K562 (cell line): ENCODE measurements at regions not wholly inside any gene's neighbourhood (a gene's known extent, or its start where the extent isn't known, plus 50 kb on each side); places are given as distances from the start of the nearest gene placed in this dataset.

Experiments
- ATAC-seq: fragments of 200-7000 bp; cut with Tn5 transposase; 3 replicates; pipeline ENCODE4 v1.9.1; 2020; ENCODE audit warnings: moderate library complexity
- BruUV-seq: library from RNA; stranded (reverse); fragments of 400-500 nt; replicated peaks from 2 replicates; lab custom pipeline; 2021; lab: Mats Ljungman, UMichigan
- CTCF ChIA-PET: fragments of 300-600 bp; formaldehyde crosslinking; extraction: SDS; loops from one replicate; lab custom pipeline; 2021; ENCODE audit warnings: low intra/inter-chr PET ratio; lab: Yijun Ruan, JAX
- POLR2A ChIA-PET: fragments of 300-600, 350-650 bp; sonication (Branson Sonifier 250); formaldehyde crosslinking; extraction: SDS; loops from one replicate; lab custom pipeline; 2021; ENCODE audit warnings: antibody characterized with exemption, inconsistent platforms; lab: Yijun Ruan, JAX
- DNase-seq, 4 experiments: peaks; one replicate each; pipeline versions ENCODE4 v3.0.0 to v3.0.0-alpha.2; 2011 to 2018; ENCODE audit warnings: low spot score in 3 of 4, mixed read lengths in 3 of 4; ENCODE audit errors: extremely low read depth in 1 of 4
- FAIRE-seq: peaks from 2 replicates; lab custom pipeline; 2011; peaks lifted over from hg19 to GRCh38; lab: Jason Lieb, UNC
- H2AFZ ChIP-seq: 2 replicates; pipeline ENCODE4 v1.6.0; 2011; ENCODE audit warnings: low read depth, low read length, control low read depth, inconsistent platforms
- H3K27ac ChIP-seq: fragments of 200-600 bp; 3 replicates; pipeline ENCODE4 v1.8.0; 2011; ENCODE audit warnings: low read depth, mild to moderate bottlenecking, control low read depth, inconsistent platforms, low read length, moderate library complexity, mixed read lengths; ENCODE audit errors: extremely low read depth
- H3K27me3 ChIP-seq, 2 experiments: fragments of 300-600 bp in 1 of 2; 2 replicates in 1 of 2; 3 replicates in 1 of 2; pipeline versions ENCODE4 v1.6.0 to v1.8.0; 2011; ENCODE audit warnings: inconsistent platforms in 2 of 2, low read length in 2 of 2, mild to moderate bottlenecking in 1 of 2, mixed read lengths in 1 of 2, moderate library complexity in 1 of 2; ENCODE audit not compliant: control insufficient read depth in 2 of 2, insufficient read depth in 2 of 2
- H3K36me3 ChIP-seq: fragments of 300-600 bp; 3 replicates; pipeline ENCODE4 v1.8.0; 2011; ENCODE audit warnings: mild to moderate bottlenecking, low read length, inconsistent platforms; ENCODE audit not compliant: control insufficient read depth, insufficient read depth
- H3K4me1 ChIP-seq, 2 experiments: fragments of 200-600 bp in 1 of 2; replicated peaks in 1 of 2; 2 replicates in 1 of 2; 3 replicates in 1 of 2; pipeline versions ENCODE4 v1.5.1 to v1.8.0; 2011; ENCODE audit warnings: inconsistent platforms in 2 of 2, low read length in 2 of 2, mild to moderate bottlenecking in 1 of 2, mixed read lengths in 1 of 2, moderate library complexity in 1 of 2; ENCODE audit not compliant: control insufficient read depth in 2 of 2, insufficient read depth in 2 of 2
- H3K4me2 ChIP-seq: 2 replicates; pipeline ENCODE4 v1.6.1; 2011; ENCODE audit warnings: low read length, control low read depth, inconsistent platforms, mixed read lengths; ENCODE audit not compliant: insufficient read depth
- H3K4me3 ChIP-seq: fragments of 200-600 bp; sonication (generic), shearing (Covaris generic); 2 replicates; pipeline ENCODE4 v1.5.1; 2016; ENCODE audit warnings: control low read depth, inconsistent platforms
- H3K79me2 ChIP-seq: fragments of 200-600 bp; 3 replicates; pipeline ENCODE4 v1.8.0; 2011; ENCODE audit warnings: low read length, inconsistent platforms; ENCODE audit not compliant: control insufficient read depth, insufficient read depth
- H3K9ac ChIP-seq, 2 experiments: 2 replicates each; pipeline versions ENCODE4 v1.6.0 to v1.6.1; 2011; ENCODE audit warnings: low read depth in 2 of 2, low read length in 2 of 2, control low read depth in 1 of 2, inconsistent platforms in 1 of 2, mild to moderate bottlenecking in 1 of 2, mixed read lengths in 1 of 2; ENCODE audit not compliant: insufficient read depth in 1 of 2
- H3K9me1 ChIP-seq: one replicate; pipeline ENCODE4 v1.6.0; 2011; ENCODE audit warnings: inconsistent platforms, mild to moderate bottlenecking, low read length, moderate library complexity; ENCODE audit not compliant: control insufficient read depth, insufficient read depth
- H3K9me3 ChIP-seq: replicated peaks from 2 replicates; pipeline ENCODE4 v1.5.1; 2011; ENCODE audit warnings: low read depth, low read length, inconsistent platforms; ENCODE audit not compliant: control insufficient read depth, insufficient read depth
- H4K20me1 ChIP-seq: replicated peaks from 2 replicates; pipeline ENCODE4 v1.6.1; 2011; ENCODE audit warnings: low read length, inconsistent platforms, mixed read lengths; ENCODE audit not compliant: control insufficient read depth, insufficient read depth
- CSDE1 ChIP-seq, 2 experiments: fragments of 450-650 bp; IDR thresholded peaks; 2 replicates each; pipeline ENCODE4 v1.6.1; 2016; ENCODE audit warnings: mild to moderate bottlenecking in 1 of 2
- DDX20 ChIP-seq: fragments of 450-650 bp; IDR thresholded peaks from 2 replicates; pipeline ENCODE4 v1.6.1; 2016; ENCODE audit warnings: missing genetic modification characterization, low read depth, mild to moderate bottlenecking, missing compliant biosample characterization, moderate library complexity
- ELF1 ChIP-seq: fragments of 200-800 bp; sonication (Bioruptor generic); IDR thresholded peaks from 2 replicates; pipeline ENCODE4 v1.6.1; 2016; ENCODE audit warnings: missing genetic modification characterization, missing compliant biosample characterization
- ESRRB ChIP-seq: fragments of 250-450 bp; sonication (Bioruptor Pico); IDR thresholded peaks from 2 replicates; pipeline ENCODE4 v1.5.0; 2020; ENCODE audit warnings: mild to moderate bottlenecking, moderate library complexity, borderline replicate concordance
- FOXJ3 ChIP-seq: sonication (generic); formaldehyde crosslinking; IDR thresholded peaks from 2 replicates; pipeline ENCODE4 v1.4.0; 2020; ENCODE audit warnings: mild to moderate bottlenecking, missing genetic modification reagents
- IRF1 ChIP-seq: sonication (generic); formaldehyde crosslinking; IDR thresholded peaks from 2 replicates; pipeline ENCODE4 v1.8.0; 2022; ENCODE audit warnings: missing genetic modification reagents, mild to moderate bottlenecking, borderline replicate concordance
- L3MBTL2 ChIP-seq: fragments of 450-650 bp; IDR thresholded peaks from 2 replicates; pipeline ENCODE4 v1.6.1; 2016; ENCODE audit warnings: mild to moderate bottlenecking, moderate library complexity
- NCOR1 ChIP-seq: fragments of 450-650 bp; IDR thresholded peaks from 2 replicates; pipeline ENCODE4 v1.6.1; 2016; ENCODE audit warnings: mild to moderate bottlenecking, moderate library complexity
- NKRF ChIP-seq: fragments of 450-650 bp; IDR thresholded peaks from 2 replicates; pipeline ENCODE4 v1.6.1; 2016; ENCODE audit warnings: borderline replicate concordance
- PTRF ChIP-seq: fragments of 450-650 bp; IDR thresholded peaks from 2 replicates; pipeline ENCODE4 v1.6.1; 2016; ENCODE audit warnings: mild to moderate bottlenecking, missing genetic modification characterization, missing compliant biosample characterization
- RBM15 ChIP-seq: fragments of 200-400 bp; formaldehyde crosslinking; IDR thresholded peaks from 2 replicates; pipeline ENCODE4 v1.6.1; 2018; ENCODE audit warnings: mild to moderate bottlenecking, low read length, moderate library complexity; ENCODE audit not compliant: insufficient read depth
- SETDB1 ChIP-seq: IDR thresholded peaks from one replicate; pipeline ENCODE4 v1.6.1; 2012; ENCODE audit warnings: low read length, control low read depth, inconsistent platforms
- SMAD4 ChIP-seq: fragments of 250-450 bp; sonication (Bioruptor Pico); conservative IDR thresholded peaks from 2 replicates; pipeline ENCODE4 v1.8.0; 2021; ENCODE audit warnings: inconsistent platforms, mild to moderate bottlenecking, moderate library complexity
- SNAPC5 ChIP-seq: fragments of 250-450 bp; sonication (Bioruptor Pico); IDR thresholded peaks from 2 replicates; pipeline ENCODE4 v1.8.0; 2021; ENCODE audit warnings: moderate library complexity, mild to moderate bottlenecking, inconsistent platforms
- SP2 ChIP-seq: IDR thresholded peaks from 2 replicates; pipeline ENCODE4 v1.6.1; 2011; ENCODE audit warnings: mild to moderate bottlenecking, low read depth, low read length, moderate library complexity; ENCODE audit not compliant: poor library complexity, severe bottlenecking; ENCODE audit errors: extremely low read depth
- U2AF2 ChIP-seq: fragments of 200-400 bp; formaldehyde crosslinking; optimal IDR thresholded peaks from 2 replicates; pipeline ENCODE3; 2017; ENCODE audit warnings: low read depth, mild to moderate bottlenecking, low read length
- ZBTB1 ChIP-seq: sonication (generic); formaldehyde crosslinking; IDR thresholded peaks from 2 replicates; pipeline ENCODE4 v1.8.1; 2023; ENCODE audit warnings: missing genetic modification reagents, low read depth, mild to moderate bottlenecking, borderline replicate concordance
- ZNF41 ChIP-seq: fragments of 250-450 bp; sonication (Bioruptor Pico); conservative IDR thresholded peaks from 2 replicates; pipeline ENCODE4 v1.4.0; 2020; ENCODE audit warnings: mild to moderate bottlenecking
- ZNF507 ChIP-seq: conservative IDR thresholded peaks from 2 replicates; pipeline ENCODE4 v1.6.1; 2017; ENCODE audit warnings: missing genetic modification characterization, missing compliant biosample characterization
- WGBS: fragments of 100-300 bp; shearing (Covaris generic); methylation state at CpG from one replicate; pipeline ENCODE4 v1.1.6; 2016; ENCODE audit warnings: low coverage, mixed read lengths; ENCODE audit not compliant: insufficient coverage; ENCODE audit errors: missing lambda C conversion rate; 5-methylcytosine and 5-hydroxymethylcytosine counted together
- in situ Hi-C: fragments of 300-500 bp; cut with MboI; formaldehyde crosslinking; loops from 4 replicates; pipeline ENCODE4 v1.15.0; 2018; ENCODE audit warnings: inconsistent platforms, mixed read lengths
- intact Hi-C: fragments of 100-400 bp; cut with micrococcal nuclease; formaldehyde crosslinking; loops from 2 replicates; pipeline ENCODE4 v1.14.2; 2022
- TF ChIP-seq, protein P1 (sequence below): fragments of 450-650 bp; IDR thresholded peaks from one replicate; pipeline ENCODE4 v1.6.1; 2018; ENCODE audit warnings: mild to moderate bottlenecking, moderate library complexity; ENCODE audit not compliant: partially characterized antibody

DNA sequence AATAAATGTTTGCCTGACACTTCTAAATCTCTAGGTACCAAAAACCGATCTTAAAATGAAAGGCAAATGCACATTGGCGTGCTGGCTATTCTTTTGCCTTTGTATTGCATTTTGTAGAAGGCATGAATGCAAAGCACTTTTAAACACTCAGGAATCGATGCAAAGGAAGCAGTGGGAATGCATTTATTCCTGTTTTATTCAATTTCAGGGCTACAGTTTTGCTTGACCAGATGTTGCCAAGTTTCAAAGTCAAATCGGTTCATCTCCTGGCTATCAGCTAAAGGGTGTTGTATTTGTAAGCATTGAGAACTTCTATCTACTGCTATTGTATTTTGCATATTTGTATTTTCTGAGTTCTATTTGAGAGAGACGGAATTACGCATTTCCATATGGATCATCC lies 659.8 kb upstream of the SLC35B3 start:
- Histone ChIP-seq H4K20me1 (no peaks in the 10 kb centered on the region), H3K27me3 (no peaks in the 10 kb centered on the region), H3K79me2 (no peaks in the 10 kb centered on the region), H3K9me3 (no peaks in the 10 kb centered on the region), H3K9ac (no peak overlapping the region), H3K27ac (no peak overlapping the region), H3K4me2 (no peak overlapping the region), H2AFZ (no peak overlapping the region), H3K4me1 (no peaks in the 10 kb centered on the region), H3K36me3 (no peaks in the 10 kb centered on the region), H3K4me3 (no peak overlapping the region), H3K9me1 (no peaks in the 10 kb centered on the region)
- FAIRE-seq (no peak), ATAC-seq (no peak), DNase-seq (no peak)
- no TSS peak for BruUV-seq
- ChIA-PET CTCF (no interaction called here), POLR2A (no interaction called here)
- 1% methylated on average over 6 of the region's 6 CpGs for WGBS
- in situ Hi-C loops (no loop called here), intact Hi-C loops (no loop called here)
- TF ChIP-seq SETDB1, result no peak
- no peak for TF ChIP-seq ZBTB1
- no peak for TF ChIP-seq SP2
- no peak for TF ChIP-seq NKRF
- TF ChIP-seq, protein P1, sequence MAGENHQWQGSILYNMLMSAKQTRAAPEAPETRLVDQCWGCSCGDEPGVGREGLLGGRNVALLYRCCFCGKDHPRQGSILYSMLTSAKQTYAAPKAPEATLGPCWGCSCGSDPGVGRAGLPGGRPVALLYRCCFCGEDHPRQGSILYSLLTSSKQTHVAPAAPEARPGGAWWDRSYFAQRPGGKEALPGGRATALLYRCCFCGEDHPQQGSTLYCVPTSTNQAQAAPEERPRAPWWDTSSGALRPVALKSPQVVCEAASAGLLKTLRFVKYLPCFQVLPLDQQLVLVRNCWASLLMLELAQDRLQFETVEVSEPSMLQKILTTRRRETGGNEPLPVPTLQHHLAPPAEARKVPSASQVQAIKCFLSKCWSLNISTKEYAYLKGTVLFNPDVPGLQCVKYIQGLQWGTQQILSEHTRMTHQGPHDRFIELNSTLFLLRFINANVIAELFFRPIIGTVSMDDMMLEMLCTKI, result no peak
- TF ChIP-seq L3MBTL2, result no peak
- no peak for TF ChIP-seq ESRRB (CRISPR knock-in tag)
- TF ChIP-seq ELF1 (tag), result no peak
- TF ChIP-seq IRF1 (CRISPR knock-in tag), result no peak
- TF ChIP-seq DDX20 (tag), result no peak
- no peak for TF ChIP-seq FOXJ3 (CRISPR knock-in tag)
- no peak for TF ChIP-seq PTRF (tag)
- no peak for TF ChIP-seq ZNF41 (CRISPR knock-in tag)
- TF ChIP-seq SNAPC5 (CRISPR knock-in tag), result no peak
- no peak for TF ChIP-seq CSDE1 (IDR thresholded peaks at IDR 0.05)
- no peak for TF ChIP-seq ZNF507 (tag)
- no peak for TF ChIP-seq RBM15
- no peak for TF ChIP-seq SMAD4 (CRISPR knock-in tag)
- TF ChIP-seq NCOR1, result no peak
- no peak for TF ChIP-seq U2AF2
